GM10266 (cell line): ENCODE measurements at regions not wholly inside any gene's neighbourhood (a gene's known extent, or its start where the extent isn't known, plus 50 kb on each side); places are given as distances from the start of the nearest gene placed in this dataset.
"Not testable (repeated sequence)": the region's sequence is repeated elsewhere in the genome, so short reads cannot be mapped to it uniquely, and the experiment has no call there.

Experiments used
- DNase-seq: peaks from one replicate; pipeline ENCODE4 v3.0.0; 2012; ENCODE audit errors: extremely low spot score
- CTCF ChIP-seq: IDR thresholded peaks from 2 replicates; pipeline ENCODE4 v1.5.1; 2012; ENCODE audit warnings: mild to moderate bottlenecking, low read depth; ENCODE audit not compliant: control insufficient read depth, insufficient read depth; ENCODE audit errors: missing control alignments

GRCh38 chr4:159564615-159565014 lies 461.7 kb downstream of the RAPGEF2 start:
- no peak for TF ChIP-seq CTCF

GRCh38 chr4:159566786-159567185 lies 463.9 kb downstream of the RAPGEF2 start:
- no peak for DNase-seq
- no peak for TF ChIP-seq CTCF

More at GRCh38 chr4:159564615-159565014, 461.7 kb downstream of the RAPGEF2 start:
- no peak for DNase-seq

- DNase-seq, result no peak
- no peak for TF ChIP-seq CTCF
Observed at GRCh38 chr4:159577241-159577640, 474.4 kb downstream of the RAPGEF2 start.

- no peak for TF ChIP-seq CTCF
- no peak for DNase-seq
Observed at GRCh38 chr4:159582685-159583084, 479.8 kb downstream of the RAPGEF2 start.

- no peak for DNase-seq
- no peak for TF ChIP-seq CTCF
Observed at GRCh38 chr4:159592898-159593556, 490.1 kb downstream of the RAPGEF2 start.

GRCh38 chr4:159593681-159594080 lies 490.8 kb downstream of the RAPGEF2 start:
- no peak for DNase-seq
- TF ChIP-seq CTCF, result no peak

- DNase-seq, result no peak
- no peak for TF ChIP-seq CTCF
Observed at GRCh38 chr4:159594576-159594975, 491.7 kb downstream of the RAPGEF2 start.

- not testable (repeated sequence) for DNase-seq
Observed at GRCh38 chr4:159595101-159595500, 492.2 kb downstream of the RAPGEF2 start.
